Body of pancreas (tissue), 4 donors: ENCODE measurements at regions not wholly inside any gene's neighbourhood (a gene's known extent, or its start where the extent isn't known, plus 50 kb on each side); places are given as distances from the start of the nearest gene placed in this dataset.

ENCODE experiments used
- ATAC-seq: fragments of 150-250 bp; one replicate; pipeline ENCODE4 v1.9.1; 2016
- DNase-seq, 4 donors: peaks; one replicate each; pipeline ENCODE4 v3.0.0-alpha.2; 2019
- H3K27ac ChIP-seq, 4 donors: fragments of 200-600 bp; sonication (generic); 1 replicate in 3 of 4; 2 replicates in 1 of 4; pipeline versions ENCODE4 v1.5.1 to v1.6.1; 2016 to 2019; ENCODE audit warnings: mild to moderate bottlenecking in 1 of 4, mixed read lengths in 1 of 4, moderate library complexity in 1 of 4
- H3K27me3 ChIP-seq, 2 donors: fragments of 200-600 bp; sonication (generic); one replicate each; pipeline ENCODE4 v1.6.0; 2016; ENCODE audit warnings: mild to moderate bottlenecking in 1 of 2
- H3K36me3 ChIP-seq, 2 donors: fragments of 200-600 bp; sonication (generic); replicated peaks in 1 of 2; 2 replicates each; pipeline ENCODE4 v1.5.1; 2016; ENCODE audit warnings: low read depth in 2 of 2; ENCODE audit not compliant: insufficient read depth in 1 of 2
- H3K4me1 ChIP-seq: fragments of 200-600 bp; sonication (generic); one replicate; pipeline ENCODE4 v1.6.0; 2016
- H3K4me3 ChIP-seq, 2 donors: fragments of 200-600 bp; sonication (generic); 1 replicate in 1 of 2; 2 replicates in 1 of 2; pipeline ENCODE4 v1.5.1; 2016 to 2019
- H3K9me3 ChIP-seq, 3 donors: fragments of 200-600 bp; sonication (generic); 1 replicate in 2 of 3; 2 replicates in 1 of 3; pipeline ENCODE4 v1.5.1; 2016
- CTCF ChIP-seq, 7 experiments: fragments of 450-650 bp in 4 of 7; fragments of 200-600 bp in 3 of 7; sonication (generic) in 3 of 7; IDR thresholded peaks; one replicate each; pipeline ENCODE4 v1.5.1; 2016 to 2019; ENCODE audit warnings: antibody characterized with exemption in 7 of 7
- POLR2A ChIP-seq, 3 donors: fragments of 450-650 bp; IDR thresholded peaks; one replicate each; pipeline ENCODE4 v1.6.1; 2016; ENCODE audit warnings: antibody characterized with exemption in 3 of 3, mild to moderate bottlenecking in 2 of 3
- WGBS, 2 donors: methylation state at CpG; one replicate each; pipeline ENCODE4 v1.1.5; 2017; 5-methylcytosine and 5-hydroxymethylcytosine counted together
- intact Hi-C: fragments of 100-400 bp; cut with DNase I; formaldehyde crosslinking; loops from one replicate; pipeline ENCODE4 v1.15.1; 2023

- H3K36me3 ChIP-seq = no peaks in the 10 kb centered on the region
- intact Hi-C loops = no loop called here
- ATAC-seq (no peak), DNase-seq (no peak)
- H3K4me3 ChIP-seq = no peak overlapping the region
- WGBS, 2 donors = 28 to 49% methylated on average over 3 of the region's 3 CpGs
- no peaks in the 10 kb centered on the region for H3K27me3 ChIP-seq
- no peaks in the 10 kb centered on the region for H3K9me3 ChIP-seq
- H3K4me1 ChIP-seq = no peaks in the 10 kb centered on the region
- H3K27ac ChIP-seq = no peak overlapping the region
- TF ChIP-seq CTCF (IDR thresholded peaks at IDR 0.05) = no peak
- no peak for TF ChIP-seq POLR2A (IDR thresholded peaks at IDR 0.05)
These were observed 1543.9 kb upstream of the B3GALT2 start for GRCh38 chr1:194730304-194730703.

- Histone ChIP-seq H3K36me3 (no peaks in the 10 kb centered on the region), H3K27ac (no peak overlapping the region), H3K27me3 (no peaks in the 10 kb centered on the region), H3K9me3 (no peaks in the 10 kb centered on the region), H3K4me3 (no peak overlapping the region), H3K4me1 (no peaks in the 10 kb centered on the region)
- TF ChIP-seq CTCF (IDR thresholded peaks at IDR 0.05) = no peak
- TF ChIP-seq POLR2A (IDR thresholded peaks at IDR 0.05) = no peak
- intact Hi-C loops = no loop called here
- ATAC-seq (no peak), DNase-seq (no peak)
These were observed 1536.7 kb upstream of the B3GALT2 start for GRCh38 chr1:194723067-194723466.

- Histone ChIP-seq H3K27ac (no peak overlapping the region), H3K9me3 (no peaks in the 10 kb centered on the region), H3K27me3 (no peaks in the 10 kb centered on the region), H3K4me1 (no peaks in the 10 kb centered on the region), H3K36me3 (no peaks in the 10 kb centered on the region), H3K4me3 (no peak overlapping the region)
- TF ChIP-seq CTCF (IDR thresholded peaks at IDR 0.05) (no peak), POLR2A (IDR thresholded peaks at IDR 0.05) (no peak)
- 31 to 47% methylated on average over 1 of the region's 1 CpG for WGBS, 2 donors
- no peak for DNase-seq
- no peak for ATAC-seq
- intact Hi-C loops = no loop called here
These were observed 1531.5 kb upstream of the B3GALT2 start for GRCh38 chr1:194717941-194718340.

GRCh38 chr1:194717334-194717733 lies 1530.9 kb upstream of the B3GALT2 start:
- no peak for ATAC-seq
- WGBS, 2 donors = 55 to 63% methylated on average over 1 of the region's 1 CpG
- Histone ChIP-seq H3K27me3 (no peaks in the 10 kb centered on the region), H3K9me3 (no peaks in the 10 kb centered on the region), H3K27ac (no peak overlapping the region), H3K36me3 (no peaks in the 10 kb centered on the region), H3K4me3 (no peak overlapping the region), H3K4me1 (no peaks in the 10 kb centered on the region)
- intact Hi-C loops = no loop called here
- no peak for DNase-seq
- no peak for TF ChIP-seq POLR2A (IDR thresholded peaks at IDR 0.05)
- no peak for TF ChIP-seq CTCF (IDR thresholded peaks at IDR 0.05)

DNA sequence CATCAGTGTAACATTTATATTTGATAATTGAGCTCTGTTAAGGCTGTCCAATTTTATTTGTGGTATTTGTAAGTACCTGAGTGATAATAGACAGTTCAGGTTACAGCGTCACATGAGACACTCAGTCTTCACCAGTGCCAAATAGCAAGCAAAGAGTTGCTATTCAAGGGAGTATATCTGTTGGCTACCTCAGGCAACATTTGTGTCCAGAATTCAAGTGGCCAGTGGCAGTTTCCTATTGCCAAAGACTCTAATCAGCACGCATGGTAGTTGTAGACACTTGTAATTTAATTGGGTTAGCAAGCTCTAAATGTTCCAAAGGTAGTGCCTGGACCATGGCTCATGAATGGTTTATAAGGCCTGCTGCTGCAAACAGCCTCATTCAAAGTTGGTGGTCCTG lies 1524.3 kb upstream of the B3GALT2 start:
- Histone ChIP-seq H3K36me3 (no peaks in the 10 kb centered on the region), H3K27ac (no peak overlapping the region), H3K9me3 (no peaks in the 10 kb centered on the region), H3K4me3 (no peak overlapping the region), H3K27me3 (no peaks in the 10 kb centered on the region), H3K4me1 (no peaks in the 10 kb centered on the region)
- WGBS, 2 donors = 73 to 90% methylated on average over 2 of the region's 2 CpGs
- DNase-seq (no peak), ATAC-seq (no peak)
- TF ChIP-seq POLR2A (IDR thresholded peaks at IDR 0.05) = no peak
- no peak for TF ChIP-seq CTCF (IDR thresholded peaks at IDR 0.05)
- intact Hi-C loops = no loop called here
